ENCODE measurements at regions not wholly inside any gene's neighbourhood (a gene's known extent, or its start where the extent isn't known, plus 50 kb on each side); places are given as distances from the start of the nearest gene placed in this dataset.

GRCh38 chr1:5506634-5507033 is 485.6 kb downstream of the NPHP4 start:
- DNase-seq (ENCODE audit: low read depth) = no peak
- no peak overlapping the region for H3K4me3 ChIP-seq (ENCODE audit: low read depth, low read length)
- TF ChIP-seq, protein P1, sequence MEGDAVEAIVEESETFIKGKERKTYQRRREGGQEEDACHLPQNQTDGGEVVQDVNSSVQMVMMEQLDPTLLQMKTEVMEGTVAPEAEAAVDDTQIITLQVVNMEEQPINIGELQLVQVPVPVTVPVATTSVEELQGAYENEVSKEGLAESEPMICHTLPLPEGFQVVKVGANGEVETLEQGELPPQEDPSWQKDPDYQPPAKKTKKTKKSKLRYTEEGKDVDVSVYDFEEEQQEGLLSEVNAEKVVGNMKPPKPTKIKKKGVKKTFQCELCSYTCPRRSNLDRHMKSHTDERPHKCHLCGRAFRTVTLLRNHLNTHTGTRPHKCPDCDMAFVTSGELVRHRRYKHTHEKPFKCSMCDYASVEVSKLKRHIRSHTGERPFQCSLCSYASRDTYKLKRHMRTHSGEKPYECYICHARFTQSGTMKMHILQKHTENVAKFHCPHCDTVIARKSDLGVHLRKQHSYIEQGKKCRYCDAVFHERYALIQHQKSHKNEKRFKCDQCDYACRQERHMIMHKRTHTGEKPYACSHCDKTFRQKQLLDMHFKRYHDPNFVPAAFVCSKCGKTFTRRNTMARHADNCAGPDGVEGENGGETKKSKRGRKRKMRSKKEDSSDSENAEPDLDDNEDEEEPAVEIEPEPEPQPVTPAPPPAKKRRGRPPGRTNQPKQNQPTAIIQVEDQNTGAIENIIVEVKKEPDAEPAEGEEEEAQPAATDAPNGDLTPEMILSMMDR (conservative IDR thresholded peaks at IDR 0.05; ENCODE audit: low read depth, low read length) = no peak

DNA sequence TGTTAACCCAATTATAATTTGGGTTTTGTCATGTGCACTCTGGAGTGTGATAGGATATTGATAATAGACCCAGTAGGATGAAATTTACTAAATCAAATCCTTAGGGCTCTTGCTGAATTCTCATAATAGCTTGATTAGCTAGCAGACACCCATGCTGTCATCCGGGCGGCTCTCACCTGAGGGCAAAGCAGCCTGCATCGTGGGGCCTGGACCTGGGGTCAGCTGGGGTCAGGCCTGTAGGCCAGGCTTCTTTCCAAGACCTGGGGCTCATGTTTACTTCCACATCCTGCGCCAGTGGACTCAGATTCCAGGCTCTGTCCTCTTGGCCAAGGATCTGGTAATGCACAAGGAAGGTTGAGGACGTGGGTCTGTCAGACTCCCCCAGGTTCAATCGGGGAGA is 486.3 kb downstream of the NPHP4 start:
- TF ChIP-seq, protein P1 (conservative IDR thresholded peaks at IDR 0.05; ENCODE audit: low read depth, low read length) = no peak
- no peak overlapping the region for H3K4me3 ChIP-seq (ENCODE audit: low read depth, low read length)
- no peak for DNase-seq (ENCODE audit: low read depth)

- DNase-seq (ENCODE audit: low read depth) = no peak
- TF ChIP-seq, protein P1 (conservative IDR thresholded peaks at IDR 0.05; ENCODE audit: low read depth, low read length) = no peak
- H3K4me3 ChIP-seq (ENCODE audit: low read depth, low read length) = no peak overlapping the region
These were observed 487.9 kb downstream of the NPHP4 start for GRCh38 chr1:5504364-5504740.

GRCh38 chr1:5503556-5504363 is 488.5 kb downstream of the NPHP4 start:
- H3K4me3 ChIP-seq (ENCODE audit: low read depth, low read length) = no peak overlapping the region
- DNase-seq (ENCODE audit: low read depth) = no peak
- TF ChIP-seq, protein P1 (conservative IDR thresholded peaks at IDR 0.05; ENCODE audit: low read depth, low read length) = no peak

DNA sequence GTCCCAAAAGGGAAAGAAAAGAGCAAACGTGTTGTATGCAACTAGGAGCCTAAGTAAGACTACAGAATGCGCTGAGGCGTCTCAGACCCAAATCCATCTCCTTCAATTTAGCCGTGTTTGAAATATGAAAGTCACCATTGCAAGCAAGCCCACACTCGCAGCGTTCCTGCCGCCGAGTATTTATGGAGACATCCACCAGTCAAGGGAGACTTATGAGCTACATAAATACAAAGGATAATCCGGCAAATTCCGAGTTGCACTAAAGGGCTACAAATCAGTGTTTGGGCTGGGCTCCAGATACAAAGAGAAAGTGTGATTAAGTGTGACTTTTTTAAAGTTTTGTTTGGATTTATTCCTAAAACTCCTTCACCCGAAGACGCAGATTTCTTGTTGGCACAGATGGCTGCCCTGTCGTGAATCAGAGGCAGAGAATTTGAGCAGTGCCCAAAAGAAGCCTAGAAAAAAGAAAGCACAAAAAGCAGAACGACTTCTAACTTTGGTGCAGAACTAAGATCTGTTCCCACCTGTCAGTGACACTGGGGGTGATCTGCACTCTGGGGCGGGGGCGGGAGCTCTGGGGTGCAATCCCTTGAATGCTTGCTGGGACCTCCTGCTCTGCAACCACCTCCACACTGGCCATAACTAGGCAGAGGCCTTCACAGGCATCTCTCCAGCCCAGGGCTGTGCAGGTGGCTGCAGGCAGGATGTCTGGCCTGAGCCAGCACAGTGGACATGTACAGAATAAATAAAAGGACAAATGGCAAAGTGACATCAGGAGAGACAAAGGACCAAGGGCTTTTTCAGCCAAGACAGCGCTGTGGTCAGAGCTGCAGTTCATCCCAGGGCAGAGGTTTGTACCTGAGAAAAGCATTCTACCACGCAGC is 489.7 kb downstream of the NPHP4 start:
- TF ChIP-seq, protein P1 (conservative IDR thresholded peaks at IDR 0.05; ENCODE audit: low read depth, low read length) = no peak
- no peak for DNase-seq (ENCODE audit: low read depth)
- no peak overlapping the region for H3K4me3 ChIP-seq (ENCODE audit: low read depth, low read length)

GRCh38 chr1:5501206-5501930 is 490.9 kb downstream of the NPHP4 start:
- no peak for DNase-seq (ENCODE audit: low read depth)
- no peak overlapping the region for H3K4me3 ChIP-seq (ENCODE audit: low read depth, low read length)

More at GRCh38 chr1:5501206-5501930, 490.9 kb downstream of the NPHP4 start:
- TF ChIP-seq, protein P1 (conservative IDR thresholded peaks at IDR 0.05; ENCODE audit: low read depth, low read length) = no peak

Data from epithelial cell of proximal tubule (primary cell).